Mesothelial cell of epicardium (in vitro differentiated cells): ENCODE measurements at regions not wholly inside any gene's neighbourhood (a gene's known extent, or its start where the extent isn't known, plus 50 kb on each side); places are given as distances from the start of the nearest gene placed in this dataset.
"Not testable (repeated sequence)": the region's sequence is repeated elsewhere in the genome, so short reads cannot be mapped to it uniquely, and the experiment has no call there.

Experiments used
- DNase-seq, 2 experiments: peaks; one replicate each; pipeline ENCODE4 v3.0.0; 2021; ENCODE audit warnings: low spot score in 2 of 2; ENCODE audit not compliant: unreplicated experiment in 2 of 2
- H3K27ac Mint-ChIP-seq: 2 replicates; pipeline ENCODE4 v1.8.0; 2021; ENCODE audit warnings: mixed read lengths
- H3K27me3 Mint-ChIP-seq: 2 replicates; pipeline ENCODE4 v1.8.0; 2021; ENCODE audit warnings: low read depth, mixed read lengths
- H3K36me3 Mint-ChIP-seq: 2 replicates; pipeline ENCODE4 v1.8.0; 2021; ENCODE audit warnings: mixed read lengths
- H3K4me1 Mint-ChIP-seq: 2 replicates; pipeline ENCODE4 v1.8.0; 2021; ENCODE audit warnings: mixed read lengths
- H3K4me3 Mint-ChIP-seq: 2 replicates; pipeline ENCODE4 v1.8.0; 2021; ENCODE audit warnings: mild to moderate bottlenecking, moderate library complexity, mixed read lengths
- H3K9me3 Mint-ChIP-seq: 2 replicates; pipeline ENCODE4 v1.8.0; 2021; ENCODE audit warnings: mixed read lengths
- CTCF ChIP-seq: fragments of 200-600 bp; sonication (generic); IDR thresholded peaks from one replicate; pipeline ENCODE4 v1.5.0; 2021; ENCODE audit warnings: antibody characterized with exemption; ENCODE audit not compliant: unreplicated experiment

DNA sequence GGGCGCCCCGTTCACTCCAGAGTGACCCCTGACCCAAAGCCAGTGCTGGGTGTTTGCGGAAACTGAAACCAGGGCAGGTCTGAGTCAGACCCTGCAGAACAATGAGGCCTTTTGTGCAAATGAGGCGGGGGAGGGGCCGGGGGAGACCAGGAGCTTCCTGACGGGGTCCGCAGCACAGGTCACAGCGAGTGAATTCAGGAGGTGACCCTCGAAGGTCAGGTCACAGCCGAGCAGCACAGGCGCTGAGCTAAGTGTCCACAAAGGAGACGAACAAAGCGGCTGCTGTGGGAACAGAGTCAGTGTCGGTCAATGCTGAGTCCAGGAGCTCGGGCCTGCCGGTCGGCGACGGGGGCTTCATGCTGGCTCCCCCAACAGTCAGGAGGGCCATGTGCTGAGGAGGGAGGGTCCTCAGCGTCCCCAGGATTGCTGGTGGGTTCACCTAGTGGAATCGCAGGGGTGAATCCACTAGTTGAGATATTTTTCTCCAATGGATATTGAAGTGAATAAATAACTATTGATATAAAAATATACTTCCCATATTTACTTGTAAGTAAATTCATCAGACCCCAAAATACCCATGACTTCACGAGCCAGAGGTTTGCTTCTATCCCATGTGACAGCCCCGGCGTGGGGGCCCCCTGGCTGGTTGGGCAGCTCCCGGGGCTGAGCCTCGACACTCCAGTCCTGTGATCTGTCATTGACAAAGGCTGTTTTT lies 188.4 kb upstream of the SULF2 start:
- no peak for TF ChIP-seq CTCF
- H3K27ac Mint-ChIP-seq = no peak overlapping the region

GRCh38 chr20:47972916-47973309 lies 187.6 kb upstream of the SULF2 start:
- DNase-seq = no peak
- Mint-ChIP-seq H3K36me3 (no peaks in the 10 kb centered on the region), H3K9me3 (no peaks in the 10 kb centered on the region), H3K27me3 (peaks cover 5% of the 10 kb centered on the region), H3K4me3 (no peak overlapping the region), H3K27ac (no peak overlapping the region), H3K4me1 (peaks cover 32% of the 10 kb centered on the region)
- no peak for TF ChIP-seq CTCF

More for the DNA sequence above, 188.4 kb upstream of the SULF2 start:
- Mint-ChIP-seq H3K27me3 (peaks cover 5% of the 10 kb centered on the region), H3K4me3 (no peak overlapping the region), H3K36me3 (no peaks in the 10 kb centered on the region), H3K4me1 (peaks cover 33% of the 10 kb centered on the region), H3K9me3 (no peaks in the 10 kb centered on the region)
- no peak for DNase-seq

DNA sequence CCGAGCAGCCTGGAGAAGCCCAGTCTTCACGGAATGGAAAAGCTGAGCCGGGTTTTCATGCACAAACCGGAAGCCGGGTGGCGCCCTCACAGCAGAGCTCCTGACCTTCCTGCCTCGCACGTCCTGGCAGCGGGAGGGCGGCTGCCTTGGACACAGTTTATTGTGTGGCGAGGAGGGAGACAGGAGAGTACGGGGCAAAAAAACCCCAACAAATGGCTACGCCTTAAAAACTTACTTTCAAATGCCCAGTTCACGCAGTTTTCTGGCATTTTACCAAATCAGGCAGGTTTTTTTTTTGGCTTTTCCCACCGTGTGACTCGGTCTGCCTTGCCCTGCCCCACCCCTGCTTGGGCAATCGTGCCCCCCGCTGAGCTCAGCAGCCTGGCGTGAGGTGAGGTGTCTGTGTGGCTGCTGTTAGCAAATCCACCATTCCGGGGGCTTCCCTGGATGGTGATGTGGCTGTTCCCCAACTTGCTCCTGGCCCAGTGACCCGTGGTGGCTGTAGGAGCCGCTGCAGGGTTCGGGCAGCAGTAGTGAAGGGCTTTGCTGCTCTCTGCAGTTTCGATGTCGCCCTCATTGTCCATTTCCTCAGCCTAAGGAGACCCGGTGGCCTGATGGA lies 187.1 kb upstream of the SULF2 start:
- H3K4me1 Mint-ChIP-seq = peaks cover 32% of the 10 kb centered on the region

GRCh38 chr20:47971058-47971791 lies 185.9 kb upstream of the SULF2 start:
- Mint-ChIP-seq H3K4me3 (no peak overlapping the region), H3K4me1 (peaks cover 32% of the 10 kb centered on the region), H3K27ac (peak overlapping the region; percentile 25), H3K36me3 (no peaks in the 10 kb centered on the region), H3K27me3 (peaks cover 7% of the 10 kb centered on the region), H3K9me3 (no peaks in the 10 kb centered on the region)
- DNase-seq = no peak
- TF ChIP-seq CTCF = no peak

More for the DNA sequence above, 187.1 kb upstream of the SULF2 start:
- peak; percentile 24 for TF ChIP-seq CTCF
- not testable (repeated sequence) for H3K9me3 Mint-ChIP-seq, H3K27me3 Mint-ChIP-seq, H3K4me3 Mint-ChIP-seq, DNase-seq, H3K36me3 Mint-ChIP-seq, H3K27ac Mint-ChIP-seq

- H3K27me3 Mint-ChIP-seq = peaks cover 11% of the 10 kb centered on the region
- no peak for TF ChIP-seq CTCF
- peaks cover 32% of the 10 kb centered on the region for H3K4me1 Mint-ChIP-seq
- no peaks in the 10 kb centered on the region for H3K36me3 Mint-ChIP-seq
- no peaks in the 10 kb centered on the region for H3K9me3 Mint-ChIP-seq
- peak overlapping the region; percentile 13 for H3K27ac Mint-ChIP-seq
- no peak for DNase-seq
- no peak overlapping the region for H3K4me3 Mint-ChIP-seq
Measured at GRCh38 chr20:47970282-47970903, 185.1 kb upstream of the SULF2 start.
